Stimulated activated CD8-positive, alpha-beta memory T cell treated with anti-CD3 and anti-CD28 coated beads, Interleukin-15, amount 100 ng/mL, for 48 hours (primary cell): ENCODE measurements at regions not wholly inside any gene's neighbourhood (a gene's known extent, or its start where the extent isn't known, plus 50 kb on each side); places are given as distances from the start of the nearest gene placed in this dataset.

Source experiments
- DNase-seq, 2 donors: peaks; one replicate each; pipeline ENCODE4 v3.0.0-alpha.2; 2020; ENCODE audit warnings: low read depth in 2 of 2

GRCh38 chr7:118573085-118573484, 348.6 kb downstream of the ANKRD7 start:
- DNase-seq, result no peak

DNA sequence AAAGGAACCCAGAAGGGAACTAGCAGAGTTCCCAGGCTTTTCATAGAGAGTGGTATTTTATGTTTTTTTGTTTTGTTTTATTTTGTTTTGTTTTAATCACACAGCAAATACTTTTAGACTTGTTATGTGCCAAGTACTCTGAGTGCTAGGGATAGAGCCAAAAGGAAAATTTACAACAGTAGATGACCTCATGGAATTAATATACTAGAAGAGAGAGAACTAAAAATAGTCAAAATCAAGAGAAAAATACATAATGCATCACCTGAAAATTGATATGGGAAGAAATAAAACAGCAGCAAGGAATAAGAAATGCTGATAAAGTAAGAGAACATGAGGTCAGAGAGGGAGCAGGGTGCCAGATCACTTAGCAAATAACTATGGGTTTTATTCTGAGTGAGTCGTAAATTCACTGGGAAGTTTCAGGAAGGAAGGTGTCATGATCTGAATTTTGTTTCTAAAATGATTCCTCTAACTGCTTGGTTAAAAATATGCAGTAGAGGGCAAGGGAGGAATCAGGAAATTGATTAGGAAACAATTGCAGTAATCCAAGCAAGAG, 351.0 kb downstream of the ANKRD7 start:
- no peak for DNase-seq

DNA sequence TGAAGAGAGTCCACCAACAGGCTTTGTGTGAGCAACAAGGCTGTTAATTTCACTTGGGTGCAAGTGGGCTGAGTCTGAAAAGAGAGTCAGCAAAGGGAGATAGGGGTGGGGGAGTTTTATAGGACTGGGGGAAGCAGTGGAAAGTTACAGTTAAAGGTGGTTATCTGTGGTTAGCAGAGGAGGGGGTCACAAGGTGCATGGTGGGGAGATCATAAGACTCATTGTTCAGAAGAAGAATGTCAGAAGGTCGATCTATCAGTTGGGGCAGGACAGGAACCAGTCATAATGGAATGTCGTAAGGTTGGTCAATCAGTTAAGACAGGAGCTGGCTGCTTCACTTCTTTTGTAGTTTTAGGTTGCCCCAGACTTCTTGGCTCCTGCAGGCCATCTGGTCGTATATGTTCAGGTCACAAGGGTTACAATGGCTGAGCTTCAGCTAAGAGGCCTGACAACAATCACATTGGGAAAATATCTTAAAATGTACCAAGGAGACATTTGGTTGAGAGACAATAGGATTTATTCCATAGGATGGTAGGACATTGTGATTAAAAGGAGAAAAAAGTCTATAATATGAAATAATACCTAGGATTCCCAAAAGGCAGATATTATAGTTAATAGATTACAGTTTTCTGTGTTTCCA, 356.4 kb downstream of the ANKRD7 start:
- no peak for DNase-seq

DNA sequence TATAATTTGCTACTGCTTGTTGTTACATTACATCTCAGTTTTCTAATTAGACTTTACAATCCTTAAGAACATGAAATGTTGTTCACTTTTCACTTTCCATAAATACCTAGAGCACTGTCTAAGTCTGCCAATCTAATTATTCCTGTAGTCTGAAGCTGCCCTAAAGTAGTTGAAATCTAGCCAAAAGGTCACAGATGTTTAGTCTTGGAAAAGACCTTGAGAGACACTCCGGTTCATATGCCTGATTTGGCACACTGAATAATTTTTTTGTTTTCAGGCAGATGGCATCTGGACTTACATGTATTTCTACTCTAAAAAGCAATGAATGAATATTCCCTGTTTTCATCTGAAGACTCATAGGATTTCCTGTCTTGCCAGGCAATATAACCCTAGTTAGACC, 359.1 kb downstream of the ANKRD7 start:
- no peak for DNase-seq

DNA sequence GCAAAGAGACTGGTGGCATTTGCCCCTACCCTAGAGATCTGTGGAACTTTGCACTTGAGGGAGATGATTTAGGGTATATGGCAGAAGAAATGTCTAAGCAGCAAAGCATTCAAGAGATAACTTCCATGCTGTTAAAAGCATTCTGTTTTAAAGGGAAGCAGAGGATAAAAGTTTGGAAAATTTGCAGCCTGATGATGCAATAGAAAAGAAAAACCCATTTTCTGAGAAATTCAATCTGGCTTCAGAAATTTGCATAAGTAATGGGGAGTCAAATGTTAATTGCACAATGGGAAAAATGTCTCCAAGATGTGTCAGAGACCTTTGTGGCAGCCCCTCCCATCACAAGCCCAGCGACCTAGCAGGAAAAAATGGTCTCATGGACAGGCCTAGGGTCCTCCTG, 361.7 kb downstream of the ANKRD7 start:
- DNase-seq, result no peak

DNA sequence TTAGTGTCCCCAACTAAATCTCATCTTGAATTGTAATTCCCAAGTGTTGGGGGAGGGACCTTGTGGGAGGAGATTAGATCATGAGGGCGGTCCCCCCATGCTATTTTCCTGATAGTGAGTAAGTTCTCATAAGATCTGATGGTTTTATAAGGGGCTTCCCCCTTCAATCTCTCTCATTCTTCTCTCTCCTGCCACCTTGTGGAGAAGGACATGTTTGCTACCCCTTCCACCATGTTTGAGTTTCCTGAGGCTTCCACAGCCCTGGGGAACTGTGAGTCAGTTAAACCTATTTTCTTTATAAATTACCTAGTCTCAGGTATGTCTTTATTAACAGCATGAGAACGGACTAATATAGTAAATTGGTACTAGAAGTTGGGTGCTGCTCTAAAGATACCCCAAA, 365.6 kb downstream of the ANKRD7 start:
- no peak for DNase-seq

DNA sequence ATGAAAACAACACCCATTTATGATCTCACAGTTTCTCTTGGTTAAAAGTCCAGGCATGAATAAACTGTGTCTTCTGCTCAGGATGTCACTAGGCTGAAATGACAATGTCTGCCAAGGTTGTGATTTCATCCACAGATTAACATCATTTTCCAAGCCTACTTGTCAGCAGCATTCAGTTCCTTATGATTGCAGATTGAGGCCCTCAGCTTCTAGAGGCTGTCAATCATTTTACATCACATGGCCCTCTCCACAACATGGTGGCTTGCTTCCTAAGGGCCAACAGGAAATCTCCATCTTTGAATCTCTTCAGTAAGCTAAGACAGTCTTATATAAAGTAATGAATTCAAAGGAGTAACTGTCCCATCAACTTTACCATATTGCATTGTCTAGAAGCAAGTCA, 377.6 kb downstream of the ANKRD7 start:
- DNase-seq, result no peak

- no peak for DNase-seq
Measured at GRCh38 chr7:118606602-118607001, 382.1 kb downstream of the ANKRD7 start.

DNA sequence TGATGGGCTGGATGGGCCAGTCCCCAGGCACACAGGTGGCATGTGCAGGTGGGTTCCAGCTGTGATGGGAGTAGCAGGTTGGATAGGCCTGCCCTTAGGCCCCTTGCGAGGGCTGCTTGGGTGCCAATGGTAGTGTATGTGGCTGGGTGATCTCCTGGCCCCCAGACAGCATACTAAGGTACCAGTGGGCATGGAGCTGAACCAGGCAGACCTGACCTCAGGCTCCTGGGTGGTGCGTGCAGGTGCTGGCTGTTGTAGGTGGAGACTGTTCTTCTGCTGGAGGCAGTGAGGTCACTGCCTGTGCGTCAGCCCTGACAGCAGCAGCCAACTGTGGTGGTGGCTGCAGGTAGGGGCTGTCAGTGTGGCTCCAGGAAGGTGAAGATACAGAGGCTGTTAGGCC, 384.7 kb downstream of the ANKRD7 start:
- DNase-seq, result no peak

DNA sequence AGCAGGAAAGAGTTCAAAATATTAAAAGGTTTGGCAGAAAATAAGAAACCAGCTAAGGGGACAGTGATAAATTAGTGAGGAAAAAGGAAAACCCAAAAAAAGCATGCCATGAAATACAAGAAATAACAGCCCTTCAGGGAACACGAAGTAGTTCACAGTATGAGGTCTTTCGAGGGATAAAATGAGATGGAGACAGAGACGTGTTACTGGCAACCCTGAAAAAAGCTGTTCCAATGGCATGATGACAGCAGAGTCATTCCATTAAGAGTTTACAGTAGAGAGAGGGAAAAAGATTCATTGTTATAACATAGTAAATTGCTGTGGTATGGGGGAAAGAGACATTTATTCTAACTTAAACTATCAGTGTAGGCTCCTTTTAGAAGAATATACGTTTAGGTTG, 391.2 kb downstream of the ANKRD7 start:
- DNase-seq, result no peak

DNA sequence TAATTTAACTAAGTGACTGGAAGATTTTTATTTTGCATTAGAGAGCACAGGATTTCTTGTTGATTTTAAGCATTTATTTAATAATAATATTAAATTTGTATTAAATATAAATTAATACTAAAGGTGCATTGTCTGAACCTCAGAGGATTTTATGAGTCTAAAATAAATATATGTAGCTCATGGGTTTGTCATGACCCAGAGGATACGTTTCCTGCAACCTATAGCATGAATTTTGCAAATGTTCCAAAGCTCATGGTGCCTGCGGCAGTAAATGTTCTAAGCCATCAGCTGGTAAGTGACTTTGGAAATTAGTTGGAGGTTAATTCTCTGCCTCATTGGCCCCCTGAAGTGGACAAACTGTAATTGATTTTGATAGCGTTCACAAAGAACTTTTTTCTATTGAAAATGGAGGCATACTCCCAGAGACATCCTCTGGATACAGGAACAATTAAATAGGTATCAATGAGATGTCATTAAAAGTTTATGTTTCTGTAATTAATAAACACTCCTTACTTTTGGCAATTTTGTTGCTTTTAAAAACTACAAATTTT, 397.4 kb downstream of the ANKRD7 start:
- no peak for DNase-seq

- DNase-seq, result no peak
Measured at GRCh38 chr7:118626739-118627138, 402.2 kb downstream of the ANKRD7 start.

- no peak for DNase-seq
Measured at GRCh38 chr7:118627467-118627866, 403.0 kb downstream of the ANKRD7 start.

DNA sequence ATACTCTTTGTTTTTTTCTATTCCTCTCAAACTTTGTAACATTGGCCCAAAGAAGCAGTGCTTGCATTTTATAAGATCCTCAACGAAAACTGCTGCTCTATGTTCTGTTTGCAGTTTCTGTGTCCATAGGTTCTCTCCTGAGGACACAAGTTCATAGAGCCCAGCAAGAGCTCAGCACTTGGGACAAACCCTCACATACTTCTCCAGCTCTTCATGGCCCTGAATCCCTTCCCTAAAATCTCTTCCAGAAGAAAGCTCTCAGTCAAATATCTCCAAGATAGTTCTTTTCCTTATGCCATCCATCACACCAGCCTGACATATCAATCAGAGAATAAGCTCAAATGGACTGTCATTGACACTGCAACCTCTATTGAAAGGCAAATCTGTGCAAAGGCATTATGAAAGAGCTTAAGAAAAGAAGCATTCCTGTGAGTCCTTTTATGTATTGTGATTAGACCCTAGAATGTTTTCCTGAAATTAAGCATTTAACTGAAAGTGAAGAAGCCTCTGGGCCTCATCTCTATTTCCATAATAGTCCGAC, 405.5 kb downstream of the ANKRD7 start:
- DNase-seq, result no peak

- no peak for DNase-seq
Measured at GRCh38 chr7:118642396-118642795, 417.9 kb downstream of the ANKRD7 start.

GRCh38 chr7:118644346-118644745, 419.8 kb downstream of the ANKRD7 start:
- no peak for DNase-seq

GRCh38 chr7:118648002-118648401, 423.5 kb downstream of the ANKRD7 start:
- no peak for DNase-seq

- no peak for DNase-seq
Measured at GRCh38 chr7:118657391-118658005, 433.0 kb downstream of the ANKRD7 start.

DNA sequence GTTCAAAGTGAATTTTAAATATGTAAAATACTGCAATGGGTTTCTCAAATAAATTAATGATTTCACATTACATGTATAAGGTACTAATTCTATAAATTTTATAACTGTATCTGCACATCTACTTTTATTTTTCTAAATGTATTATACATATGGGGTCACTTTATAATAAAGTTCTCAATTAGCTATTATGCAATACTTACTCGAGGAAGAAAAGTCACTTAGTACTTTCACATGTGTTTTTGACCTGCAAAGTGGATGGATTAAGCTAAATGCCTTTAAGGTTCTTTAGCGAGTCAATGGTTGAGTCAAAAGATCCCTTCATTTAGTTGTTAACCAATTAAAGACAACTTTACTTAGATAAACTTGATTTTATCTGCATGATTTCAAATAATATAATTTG, 437.8 kb downstream of the ANKRD7 start:
- no peak for DNase-seq

DNA sequence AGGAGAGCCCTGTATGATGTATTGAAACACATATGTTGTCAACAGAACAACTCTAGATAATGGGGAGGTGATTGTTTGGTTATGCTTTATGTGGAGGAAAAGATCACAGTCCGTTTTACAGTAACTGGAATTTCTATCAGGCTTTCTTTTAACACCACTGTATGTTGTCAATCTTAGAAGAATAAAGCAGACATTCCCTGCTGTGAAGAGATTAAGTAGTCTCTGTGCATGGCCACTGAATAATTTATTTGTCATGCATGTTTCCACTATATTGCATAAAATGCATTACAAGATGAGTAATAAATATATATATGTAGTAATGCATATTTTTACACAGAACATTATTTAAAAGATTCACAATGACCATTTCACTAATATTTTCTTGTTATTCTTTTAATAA, 440.0 kb downstream of the ANKRD7 start:
- DNase-seq, result no peak

DNA sequence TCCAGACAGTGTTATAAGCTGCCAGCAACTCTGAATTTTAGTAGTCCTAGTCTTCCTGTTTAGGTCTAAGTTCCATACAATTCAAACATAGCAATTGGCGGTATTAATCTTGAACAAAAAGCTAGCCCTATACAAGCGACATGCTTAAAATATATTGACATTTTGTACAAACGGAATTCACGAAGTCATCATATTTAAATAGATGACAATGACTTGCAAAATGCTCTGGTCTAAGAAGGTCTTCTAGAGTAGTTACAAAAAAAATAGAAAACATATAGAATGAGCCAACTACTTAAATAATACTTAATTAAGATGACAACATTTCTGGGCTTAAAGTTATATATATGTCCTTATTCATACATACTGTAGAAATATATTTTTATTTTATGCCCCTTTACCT, 446.6 kb downstream of the ANKRD7 start:
- no peak for DNase-seq

- DNase-seq, result no peak
Measured at GRCh38 chr7:118684796-118685195, 460.3 kb downstream of the ANKRD7 start.

- DNase-seq, result no peak
Measured at GRCh38 chr7:118689403-118689802, 464.9 kb downstream of the ANKRD7 start.
